HEK293 (cell line): ENCODE measurements at regions not wholly inside any gene's neighbourhood (a gene's known extent, or its start where the extent isn't known, plus 50 kb on each side); places are given as distances from the start of the nearest gene placed in this dataset.

ENCODE experiments used
- CTCF ChIA-PET: fragments of 350-600 bp; formaldehyde crosslinking; extraction: SDS; loops from one replicate; lab custom pipeline; 2021; ENCODE audit warnings: antibody characterized with exemption; lab: Yijun Ruan, JAX
- POLR2A ChIA-PET: fragments of 300-600 bp; formaldehyde crosslinking; extraction: SDS; loops from one replicate; lab custom pipeline; 2020; ENCODE audit warnings: antibody characterized with exemption, inconsistent platforms; lab: Yijun Ruan, JAX
- H3K27ac ChIP-seq: fragments of 200-500 bp; sonication (Bioruptor generic); 2 replicates; pipeline ENCODE4 v1.5.1; 2014; ENCODE audit warnings: low read depth, low read length, control low read depth, inconsistent platforms; ENCODE audit errors: extremely low read depth
- H3K36me3 ChIP-seq, 2 experiments: fragments of 200-500 bp in 1 of 2; sonication (Bioruptor generic) in 1 of 2; 1 replicate in 1 of 2; 2 replicates in 1 of 2; pipeline ENCODE4 v1.5.1; 2014 to 2017; ENCODE audit warnings: inconsistent platforms in 2 of 2, low read length in 2 of 2; ENCODE audit not compliant: control insufficient read depth in 2 of 2, insufficient read depth in 1 of 2
- H3K4me1 ChIP-seq: fragments of 200-500 bp; sonication (Bioruptor generic); 2 replicates; pipeline ENCODE4 v1.5.1; 2014; ENCODE audit warnings: mild to moderate bottlenecking, low read length, inconsistent platforms; ENCODE audit not compliant: control insufficient read depth, insufficient read depth
- H3K4me3 ChIP-seq: 2 replicates; pipeline ENCODE4 v1.5.1; 2011; ENCODE audit warnings: low read depth, mild to moderate bottlenecking, control low read depth, low read length, moderate library complexity
- H3K9me3 ChIP-seq: fragments of 200-500 bp; sonication (Bioruptor generic); 2 replicates; pipeline ENCODE4 v1.5.1; 2014; ENCODE audit warnings: low read depth, low read length, inconsistent platforms; ENCODE audit not compliant: control insufficient read depth, insufficient read depth
- GLI2 ChIP-seq: fragments of 450-650 bp; formaldehyde crosslinking; IDR thresholded peaks from 2 replicates; pipeline ENCODE4; 2017; ENCODE audit warnings: missing biosample characterization, missing genetic modification characterization, low read depth, borderline replicate concordance
- HOXC10 ChIP-seq: sonication (generic); formaldehyde crosslinking; IDR thresholded peaks from 2 replicates; pipeline ENCODE4 v1.8.1; 2023; ENCODE audit warnings: mild to moderate bottlenecking, missing genetic modification reagents
- IKZF3 ChIP-seq: fragments of 450-650 bp; IDR thresholded peaks from 2 replicates; pipeline ENCODE4 v1.5.0; 2018; ENCODE audit warnings: missing biosample characterization, mild to moderate bottlenecking, missing genetic modification characterization, moderate library complexity
- SCRT2 ChIP-seq: fragments of 450-650 bp; formaldehyde crosslinking; IDR thresholded peaks from 2 replicates; pipeline ENCODE4 v1.5.1; 2016; ENCODE audit warnings: missing biosample characterization, missing genetic modification characterization
- SETDB1 ChIP-seq: IDR thresholded peaks from one replicate; pipeline ENCODE4 v1.6.1; 2017; ENCODE audit warnings: mild to moderate bottlenecking, low read length, moderate library complexity, mixed read lengths; ENCODE audit not compliant: insufficient read length
- ZBTB21 ChIP-seq: fragments of 450-650 bp; formaldehyde crosslinking; IDR thresholded peaks from 2 replicates; pipeline ENCODE4 v1.5.1; 2017; ENCODE audit warnings: missing biosample characterization, missing genetic modification characterization
- ZBTB7A ChIP-seq: fragments of 450-650 bp; formaldehyde crosslinking; IDR thresholded peaks from 2 replicates; pipeline ENCODE4 v1.5.1; 2016; ENCODE audit warnings: low read depth, missing biosample characterization, missing genetic modification characterization
- ZBTB8A ChIP-seq: fragments of 450-650 bp; formaldehyde crosslinking; IDR thresholded peaks from 2 replicates; pipeline ENCODE4 v1.5.1; 2016; ENCODE audit warnings: missing biosample characterization, missing genetic modification characterization
- ZFHX2 ChIP-seq: fragments of 450-650 bp; formaldehyde crosslinking; conservative IDR thresholded peaks from 2 replicates; pipeline ENCODE4 v1.5.1; 2016; ENCODE audit warnings: missing biosample characterization, missing genetic modification characterization
- ZNF121 ChIP-seq: fragments of 450-650 bp; formaldehyde crosslinking; IDR thresholded peaks from 2 replicates; pipeline ENCODE4 v1.5.1; 2016; ENCODE audit warnings: missing biosample characterization, missing genetic modification characterization
- ZNF140 ChIP-seq: fragments of 450-650 bp; formaldehyde crosslinking; IDR thresholded peaks from 2 replicates; pipeline ENCODE4 v1.5.1; 2016; ENCODE audit warnings: missing biosample characterization, missing genetic modification characterization
- ZNF169 ChIP-seq: fragments of 450-650 bp; formaldehyde crosslinking; IDR thresholded peaks from 2 replicates; pipeline ENCODE4 v1.5.1; 2016; ENCODE audit warnings: missing biosample characterization, missing genetic modification characterization
- ZNF221 ChIP-seq: fragments of 450-650 bp; formaldehyde crosslinking; IDR thresholded peaks from 2 replicates; pipeline ENCODE4 v1.5.1; 2017; ENCODE audit warnings: missing biosample characterization, missing genetic modification characterization, borderline replicate concordance
- ZNF350 ChIP-seq: fragments of 450-650 bp; formaldehyde crosslinking; IDR thresholded peaks from 2 replicates; pipeline ENCODE4 v1.5.0; 2017; ENCODE audit warnings: missing biosample characterization, mild to moderate bottlenecking, missing genetic modification characterization
- ZNF354C ChIP-seq: fragments of 450-650 bp; formaldehyde crosslinking; IDR thresholded peaks from 2 replicates; pipeline ENCODE4 v1.5.1; 2016; ENCODE audit warnings: missing biosample characterization, missing genetic modification characterization, low read depth, borderline replicate concordance
- ZNF404 ChIP-seq: fragments of 450-650 bp; formaldehyde crosslinking; IDR thresholded peaks from 2 replicates; pipeline ENCODE4 v1.5.1; 2017; ENCODE audit warnings: missing biosample characterization, missing genetic modification characterization
- ZNF433 ChIP-seq: fragments of 450-650 bp; formaldehyde crosslinking; IDR thresholded peaks from 2 replicates; pipeline ENCODE4 v1.5.1; 2016; ENCODE audit warnings: missing biosample characterization, missing genetic modification characterization, low read depth
- ZNF449 ChIP-seq: fragments of 450-650 bp; formaldehyde crosslinking; IDR thresholded peaks from 2 replicates; pipeline ENCODE4 v1.5.1; 2017; ENCODE audit warnings: missing biosample characterization, mild to moderate bottlenecking, missing genetic modification characterization, moderate library complexity
- ZNF48 ChIP-seq: fragments of 450-650 bp; formaldehyde crosslinking; IDR thresholded peaks from 2 replicates; pipeline ENCODE4 v1.5.1; 2016; ENCODE audit warnings: missing biosample characterization, missing genetic modification characterization
- ZNF510 ChIP-seq: fragments of 450-650 bp; formaldehyde crosslinking; IDR thresholded peaks from 2 replicates; pipeline ENCODE4 v1.5.1; 2018; ENCODE audit warnings: mild to moderate bottlenecking, missing genetic modification characterization, missing biosample characterization; ENCODE audit not compliant: insufficient replicate concordance
- ZNF830 ChIP-seq: fragments of 450-650 bp; IDR thresholded peaks from 2 replicates; pipeline ENCODE4 v1.5.0; 2018; ENCODE audit warnings: missing biosample characterization, missing genetic modification characterization, low read depth, mild to moderate bottlenecking, moderate library complexity
- TF ChIP-seq, protein P1 (sequence below): fragments of 450-650 bp; formaldehyde crosslinking; IDR thresholded peaks from 2 replicates; pipeline ENCODE4 v1.5.1; 2016; ENCODE audit warnings: missing biosample characterization, missing genetic modification characterization
- TF ChIP-seq, protein P2 (sequence below): fragments of 450-650 bp; formaldehyde crosslinking; IDR thresholded peaks from 2 replicates; pipeline ENCODE4 v1.5.1; 2016; ENCODE audit warnings: missing biosample characterization, missing genetic modification characterization

DNA sequence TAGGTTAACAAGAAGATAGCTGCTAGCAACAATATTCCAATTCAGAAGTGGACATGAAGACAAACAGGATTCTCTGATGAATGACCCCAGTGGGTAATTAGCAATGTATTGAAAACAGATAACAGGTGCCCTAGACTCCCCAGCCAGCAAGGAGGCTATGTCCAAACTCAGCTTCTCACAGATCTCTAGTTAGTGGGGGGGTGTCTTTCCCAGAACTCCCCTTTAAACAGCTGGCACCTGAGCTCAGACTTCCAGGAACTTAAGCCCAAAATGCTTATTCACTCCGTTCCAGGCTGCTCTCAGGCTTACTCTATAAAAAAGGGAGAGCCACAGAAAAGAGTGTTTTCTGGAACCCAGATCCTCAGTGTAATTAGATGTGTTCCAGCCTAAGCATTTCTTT is 423.0 kb upstream of the THBS1 start:
- H3K27ac ChIP-seq, result no peak overlapping the region
- no peaks in the 10 kb centered on the region for H3K36me3 ChIP-seq
- no peak for TF ChIP-seq HOXC10 (CRISPR knock-in tag)
- TF ChIP-seq ZNF449 (tag by site-specific recombination), result no peak
- TF ChIP-seq ZNF433 (tag by site-specific recombination), result no peak
- TF ChIP-seq ZBTB7A, result no peak
- TF ChIP-seq ZNF510 (tag by site-specific recombination), result no peak
- no peaks in the 10 kb centered on the region for H3K4me1 ChIP-seq
- ChIA-PET CTCF (interaction anchor here (0.8 to 1.1 kb wide), 3 partner anchors 14 to 599 kb away, joined by 3 to 4 read pairs (median 4); no protein-coding TSS in a partner anchor), POLR2A (no interaction called here)
- no peak overlapping the region for H3K4me3 ChIP-seq
- no peaks in the 10 kb centered on the region for H3K9me3 ChIP-seq

- ChIA-PET POLR2A (no interaction called here), CTCF (interaction anchor here (0.9 kb wide), 1 partner anchor 12 kb away, joined by 3 read pairs; no protein-coding TSS in a partner anchor)
- no peak for TF ChIP-seq ZNF354C (tag by site-specific recombination)
- no peak for TF ChIP-seq HOXC10 (CRISPR knock-in tag)
- no peak for TF ChIP-seq IKZF3 (tag by site-specific recombination)
- no peak for TF ChIP-seq SETDB1
- TF ChIP-seq ZNF404 (tag by site-specific recombination), result no peak
- no peak for TF ChIP-seq ZNF830 (tag by site-specific recombination)
- TF ChIP-seq ZNF121, result no peak
- TF ChIP-seq ZFHX2, result no peak
- no peak for TF ChIP-seq ZNF169
- no peak for TF ChIP-seq ZBTB21 (tag by site-specific recombination)
- TF ChIP-seq ZNF48 (tag by site-specific recombination), result no peak
- TF ChIP-seq ZNF350 (tag by site-specific recombination), result no peak
- no peak for TF ChIP-seq ZNF140 (tag by site-specific recombination)
- no peak for TF ChIP-seq ZNF221 (tag by site-specific recombination)
- TF ChIP-seq ZNF510 (tag by site-specific recombination), result no peak
- no peak for TF ChIP-seq GLI2 (tag by site-specific recombination)
- TF ChIP-seq, protein P1, sequence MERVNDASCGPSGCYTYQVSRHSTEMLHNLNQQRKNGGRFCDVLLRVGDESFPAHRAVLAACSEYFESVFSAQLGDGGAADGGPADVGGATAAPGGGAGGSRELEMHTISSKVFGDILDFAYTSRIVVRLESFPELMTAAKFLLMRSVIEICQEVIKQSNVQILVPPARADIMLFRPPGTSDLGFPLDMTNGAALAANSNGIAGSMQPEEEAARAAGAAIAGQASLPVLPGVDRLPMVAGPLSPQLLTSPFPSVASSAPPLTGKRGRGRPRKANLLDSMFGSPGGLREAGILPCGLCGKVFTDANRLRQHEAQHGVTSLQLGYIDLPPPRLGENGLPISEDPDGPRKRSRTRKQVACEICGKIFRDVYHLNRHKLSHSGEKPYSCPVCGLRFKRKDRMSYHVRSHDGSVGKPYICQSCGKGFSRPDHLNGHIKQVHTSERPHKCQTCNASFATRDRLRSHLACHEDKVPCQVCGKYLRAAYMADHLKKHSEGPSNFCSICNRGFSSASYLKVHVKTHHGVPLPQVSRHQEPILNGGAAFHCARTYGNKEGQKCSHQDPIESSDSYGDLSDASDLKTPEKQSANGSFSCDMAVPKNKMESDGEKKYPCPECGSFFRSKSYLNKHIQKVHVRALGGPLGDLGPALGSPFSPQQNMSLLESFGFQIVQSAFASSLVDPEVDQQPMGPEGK (tag by site-specific recombination), result no peak
- Histone ChIP-seq H3K4me1 (no peaks in the 10 kb centered on the region), H3K36me3 (no peaks in the 10 kb centered on the region), H3K27ac (no peak overlapping the region), H3K4me3 (no peak overlapping the region), H3K9me3 (no peaks in the 10 kb centered on the region)
Measured at GRCh38 chr15:39159833-39160232, 421.0 kb upstream of the THBS1 start.

DNA sequence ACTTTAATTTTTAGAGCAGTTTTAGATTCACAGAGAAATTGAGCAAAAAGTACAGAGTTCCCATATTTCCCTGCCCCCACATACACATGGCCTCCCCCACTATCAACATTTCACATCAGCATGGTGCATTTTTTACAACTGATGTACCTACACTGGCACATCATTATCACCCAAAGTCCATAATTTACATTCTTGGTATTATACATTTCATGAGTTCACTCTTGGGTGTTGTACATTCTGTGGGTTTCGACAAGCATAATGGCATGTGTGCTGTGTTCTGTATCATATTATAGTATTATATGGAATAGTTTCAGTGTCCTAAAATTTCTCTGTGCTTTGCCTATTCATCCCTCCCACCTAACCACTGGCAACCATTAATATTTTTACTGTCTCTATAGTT is 419.8 kb upstream of the THBS1 start:
- POLR2A ChIA-PET, result no interaction called here
- Histone ChIP-seq H3K27ac (no peak overlapping the region), H3K36me3 (no peaks in the 10 kb centered on the region)

More for the DNA sequence above, 419.8 kb upstream of the THBS1 start:
- Histone ChIP-seq H3K4me3 (no peak overlapping the region), H3K4me1 (no peaks in the 10 kb centered on the region)
- TF ChIP-seq SCRT2 (tag by site-specific recombination) (no peak), ZNF510 (tag by site-specific recombination) (no peak), ZBTB8A (tag by site-specific recombination) (no peak)
- TF ChIP-seq, protein P2, sequence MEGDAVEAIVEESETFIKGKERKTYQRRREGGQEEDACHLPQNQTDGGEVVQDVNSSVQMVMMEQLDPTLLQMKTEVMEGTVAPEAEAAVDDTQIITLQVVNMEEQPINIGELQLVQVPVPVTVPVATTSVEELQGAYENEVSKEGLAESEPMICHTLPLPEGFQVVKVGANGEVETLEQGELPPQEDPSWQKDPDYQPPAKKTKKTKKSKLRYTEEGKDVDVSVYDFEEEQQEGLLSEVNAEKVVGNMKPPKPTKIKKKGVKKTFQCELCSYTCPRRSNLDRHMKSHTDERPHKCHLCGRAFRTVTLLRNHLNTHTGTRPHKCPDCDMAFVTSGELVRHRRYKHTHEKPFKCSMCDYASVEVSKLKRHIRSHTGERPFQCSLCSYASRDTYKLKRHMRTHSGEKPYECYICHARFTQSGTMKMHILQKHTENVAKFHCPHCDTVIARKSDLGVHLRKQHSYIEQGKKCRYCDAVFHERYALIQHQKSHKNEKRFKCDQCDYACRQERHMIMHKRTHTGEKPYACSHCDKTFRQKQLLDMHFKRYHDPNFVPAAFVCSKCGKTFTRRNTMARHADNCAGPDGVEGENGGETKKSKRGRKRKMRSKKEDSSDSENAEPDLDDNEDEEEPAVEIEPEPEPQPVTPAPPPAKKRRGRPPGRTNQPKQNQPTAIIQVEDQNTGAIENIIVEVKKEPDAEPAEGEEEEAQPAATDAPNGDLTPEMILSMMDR, result no peak
- TF ChIP-seq, all 188 proteins: peak for 0
- CTCF ChIA-PET, result no interaction called here
- no peaks in the 10 kb centered on the region for H3K9me3 ChIP-seq
